IPS-15b (cell line): ENCODE measurements at regions not wholly inside any gene's neighbourhood (a gene's known extent, or its start where the extent isn't known, plus 50 kb on each side); places are given as distances from the start of the nearest gene placed in this dataset.

Experiments used
- H3K27me3 ChIP-seq: one replicate; pipeline ENCODE4 v1.6.1; 2013; ENCODE audit warnings: low read length; ENCODE audit not compliant: control insufficient read depth, insufficient read depth
- H3K36me3 ChIP-seq: one replicate; pipeline ENCODE4 v1.6.1; 2013; ENCODE audit warnings: low read length; ENCODE audit not compliant: control insufficient read depth, insufficient read depth
- H3K4me1 ChIP-seq: one replicate; pipeline ENCODE4 v1.6.1; 2013; ENCODE audit warnings: mild to moderate bottlenecking, low read length; ENCODE audit not compliant: control insufficient read depth, insufficient read depth
- H3K4me3 ChIP-seq: one replicate; pipeline ENCODE4 v1.5.1; 2013; ENCODE audit warnings: low read depth, low read length
- H3K9ac ChIP-seq: one replicate; pipeline ENCODE4 v1.6.1; 2013; ENCODE audit warnings: low read depth, mild to moderate bottlenecking, low read length
- H3K9me3 ChIP-seq: one replicate; pipeline ENCODE4 v1.6.1; 2013; ENCODE audit warnings: mild to moderate bottlenecking, low read length; ENCODE audit not compliant: control insufficient read depth, insufficient read depth

DNA sequence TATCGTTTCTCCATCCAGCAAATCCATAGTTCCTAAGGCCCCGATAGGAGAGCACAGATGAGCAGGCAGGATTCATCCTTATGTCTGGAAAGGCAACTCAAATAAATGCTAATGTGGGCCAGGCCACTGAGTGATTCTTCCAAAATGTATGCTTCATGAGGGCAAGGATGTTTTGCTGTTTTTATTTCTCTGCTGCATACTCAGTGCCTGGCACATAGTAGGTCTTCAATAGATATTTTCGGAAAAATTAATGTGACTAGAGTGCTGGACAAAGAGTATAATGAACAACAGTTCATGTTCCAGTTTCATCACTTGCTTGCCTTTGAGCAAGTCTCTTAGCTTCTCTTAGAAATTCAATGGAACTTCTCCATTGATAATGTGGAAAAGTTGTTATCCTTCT, 357.7 kb downstream of the PRDM2 start:
- H3K9ac ChIP-seq: no peak overlapping the region
- no peaks in the 10 kb centered on the region for H3K27me3 ChIP-seq
- no peaks in the 10 kb centered on the region for H3K9me3 ChIP-seq
- no peaks in the 10 kb centered on the region for H3K36me3 ChIP-seq
- no peaks in the 10 kb centered on the region for H3K4me1 ChIP-seq
- no peak overlapping the region for H3K4me3 ChIP-seq

DNA sequence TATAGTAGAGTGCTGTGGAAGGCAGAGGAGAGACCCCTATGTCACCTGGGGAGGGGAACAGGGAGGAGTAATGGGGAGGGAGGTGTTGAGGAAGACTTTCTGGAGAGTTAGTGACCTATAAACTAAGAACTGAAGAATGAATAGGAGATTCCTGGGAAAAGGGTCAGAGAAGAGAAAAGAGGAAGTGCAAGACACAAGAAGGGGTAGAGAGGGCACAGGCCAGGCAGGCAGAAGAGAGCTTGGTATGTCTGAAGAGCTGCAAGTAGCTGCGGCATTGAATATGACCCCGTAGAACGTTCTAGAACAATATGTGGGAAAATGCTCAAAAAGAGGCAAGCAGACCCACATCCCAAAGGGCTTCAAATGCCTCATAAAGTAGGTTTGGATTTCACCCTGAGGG, 361.2 kb downstream of the PRDM2 start:
- no peak overlapping the region for H3K9ac ChIP-seq
- H3K4me3 ChIP-seq: no peak overlapping the region
- no peaks in the 10 kb centered on the region for H3K9me3 ChIP-seq
- H3K36me3 ChIP-seq: no peaks in the 10 kb centered on the region
- no peaks in the 10 kb centered on the region for H3K4me1 ChIP-seq
- H3K27me3 ChIP-seq: no peaks in the 10 kb centered on the region

DNA sequence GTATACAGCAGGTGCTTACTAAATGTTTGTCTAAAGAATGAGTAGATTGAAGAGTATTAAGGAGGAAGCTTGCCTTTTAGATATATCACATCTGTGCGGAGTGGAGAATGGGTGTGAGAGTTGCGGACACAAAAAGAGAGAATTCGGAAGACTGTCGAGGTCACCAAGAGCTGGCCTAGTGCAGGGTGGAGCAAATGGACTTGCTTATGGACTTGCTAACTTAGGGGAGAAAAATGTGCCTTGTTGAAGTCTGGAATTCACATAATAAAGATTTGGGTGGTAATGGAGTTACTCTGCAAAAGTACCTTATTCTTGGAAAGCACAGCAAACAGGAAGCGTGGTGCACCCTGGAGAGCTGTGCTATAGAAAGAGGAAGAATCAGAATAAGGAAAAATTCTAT, 361.7 kb downstream of the PRDM2 start:
- no peaks in the 10 kb centered on the region for H3K27me3 ChIP-seq
- no peaks in the 10 kb centered on the region for H3K9me3 ChIP-seq
- no peaks in the 10 kb centered on the region for H3K4me1 ChIP-seq
- no peaks in the 10 kb centered on the region for H3K36me3 ChIP-seq
- no peak overlapping the region for H3K4me3 ChIP-seq
- H3K9ac ChIP-seq: no peak overlapping the region

DNA sequence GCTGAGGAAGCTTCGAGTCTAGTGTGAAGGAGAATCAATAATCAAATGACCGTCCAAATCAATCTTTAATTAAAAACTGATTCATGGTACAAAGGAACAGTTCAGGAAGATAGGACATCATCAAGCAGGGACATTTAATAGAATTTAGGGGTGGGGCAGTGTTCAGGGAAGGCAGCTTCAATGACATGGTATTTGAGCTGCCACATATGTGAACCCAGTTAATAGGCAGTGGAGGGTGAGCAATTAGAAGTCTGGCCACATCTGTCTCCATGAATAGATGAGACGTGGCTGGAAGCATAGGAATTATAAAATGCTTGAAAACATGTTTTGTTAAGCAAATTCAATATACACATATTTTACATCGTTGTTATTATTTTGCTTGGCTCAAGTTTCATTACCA, 362.7 kb downstream of the PRDM2 start:
- Histone ChIP-seq H3K36me3 (no peaks in the 10 kb centered on the region), H3K27me3 (no peaks in the 10 kb centered on the region), H3K9me3 (no peaks in the 10 kb centered on the region), H3K9ac (no peak overlapping the region), H3K4me3 (no peak overlapping the region), H3K4me1 (no peaks in the 10 kb centered on the region)

DNA sequence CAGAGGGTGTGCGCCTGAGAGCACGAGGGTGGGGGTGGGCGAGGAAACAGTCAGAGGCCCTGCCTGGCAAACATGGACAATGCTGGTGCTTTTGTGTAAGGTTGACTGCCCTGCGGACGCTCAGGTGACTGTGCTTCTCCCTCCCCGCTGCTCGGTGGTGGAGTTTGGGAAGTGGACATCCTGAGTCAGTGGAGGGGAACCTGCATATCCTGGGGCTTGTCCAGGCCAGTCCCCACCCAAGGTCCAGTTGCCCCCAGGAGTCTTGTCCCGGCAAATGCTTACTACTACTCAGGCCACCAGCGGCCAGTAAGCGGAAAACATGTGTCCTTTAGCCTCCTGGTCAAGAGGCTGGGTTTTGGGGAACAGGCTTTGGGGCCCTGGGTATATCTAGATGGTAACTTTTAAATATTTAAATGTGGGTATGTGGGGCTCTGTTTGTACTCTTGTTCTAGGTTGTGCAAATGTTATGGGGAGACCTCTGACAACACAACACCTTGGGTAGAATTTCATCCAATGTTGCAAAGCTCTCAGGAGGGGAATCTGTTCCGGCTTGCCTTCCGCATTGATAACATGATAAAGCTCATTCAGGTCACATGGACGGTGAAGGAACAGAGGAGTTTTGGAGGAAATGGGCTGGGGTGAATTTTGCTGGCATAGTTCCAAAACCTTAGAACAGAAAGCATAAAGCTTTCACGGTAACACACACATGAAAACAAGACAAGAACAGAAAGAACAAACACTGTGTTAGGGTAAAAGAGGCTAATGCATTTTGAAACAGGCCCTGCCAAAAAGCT, 364.9 kb downstream of the PRDM2 start:
- Histone ChIP-seq H3K4me1 (no peaks in the 10 kb centered on the region), H3K27me3 (no peaks in the 10 kb centered on the region), H3K4me3 (no peak overlapping the region), H3K9ac (no peak overlapping the region), H3K9me3 (no peaks in the 10 kb centered on the region), H3K36me3 (no peaks in the 10 kb centered on the region)

DNA sequence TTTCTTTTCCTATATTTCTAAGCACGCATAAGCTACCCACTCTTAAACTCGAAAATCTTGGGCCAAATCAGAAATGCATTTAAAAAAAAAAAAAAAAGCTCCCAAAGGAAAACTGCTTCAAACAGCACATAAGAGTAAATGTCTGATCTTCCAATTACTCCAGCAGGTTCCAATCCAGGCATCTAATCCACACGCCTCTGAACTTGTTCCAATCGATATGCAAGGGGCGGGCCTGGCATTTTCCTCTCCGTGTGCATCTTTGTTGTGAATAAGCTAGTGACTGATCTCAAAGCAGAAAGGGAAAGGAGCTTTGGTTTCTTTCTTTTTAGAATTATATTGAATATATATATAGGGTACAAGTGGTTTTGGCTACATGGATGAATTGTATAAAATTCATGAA, 365.5 kb downstream of the PRDM2 start:
- no peaks in the 10 kb centered on the region for H3K4me1 ChIP-seq
- no peak overlapping the region for H3K9ac ChIP-seq
- H3K36me3 ChIP-seq: no peaks in the 10 kb centered on the region
- H3K27me3 ChIP-seq: no peaks in the 10 kb centered on the region
- no peaks in the 10 kb centered on the region for H3K9me3 ChIP-seq
- no peak overlapping the region for H3K4me3 ChIP-seq

DNA sequence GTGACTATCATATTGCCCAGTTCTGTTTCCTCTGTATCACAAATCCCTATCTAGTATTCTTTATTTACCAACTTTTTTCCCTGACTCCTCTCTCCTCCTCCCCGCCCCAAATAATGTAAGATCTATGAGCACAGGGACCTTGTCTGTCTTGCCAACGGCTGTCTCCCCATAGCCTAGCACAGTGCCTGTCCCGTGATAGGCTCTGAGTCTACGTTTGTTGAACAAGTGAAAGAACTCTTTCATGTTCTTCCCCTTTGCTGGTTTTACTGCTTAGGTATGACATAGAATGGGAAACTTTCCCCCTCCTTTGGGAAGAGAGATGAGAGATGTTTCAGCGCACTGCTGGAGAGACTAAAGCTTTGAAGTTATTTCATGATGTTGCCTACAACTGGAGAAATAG, 367.0 kb downstream of the PRDM2 start:
- Histone ChIP-seq H3K9me3 (no peaks in the 10 kb centered on the region), H3K27me3 (no peaks in the 10 kb centered on the region)

DNA sequence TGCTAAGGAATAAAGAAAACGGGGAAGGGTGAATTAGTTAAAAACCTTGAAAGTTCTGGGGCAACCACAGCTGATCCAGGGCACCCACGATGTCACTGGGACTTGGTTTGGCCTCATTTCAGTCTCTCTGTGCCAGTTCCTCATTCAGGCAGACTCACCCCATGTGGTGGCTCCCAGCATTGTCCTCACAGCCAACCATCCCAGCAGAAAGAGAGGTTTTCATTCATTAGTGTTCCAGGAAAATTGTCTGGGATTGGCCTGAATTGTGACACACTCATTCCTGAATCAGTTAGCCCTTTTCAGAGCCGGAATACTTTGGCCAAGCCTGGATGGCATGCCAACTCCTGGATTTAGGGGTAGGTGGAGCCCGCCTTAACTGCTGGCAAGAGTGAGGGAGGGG, 367.7 kb downstream of the PRDM2 start:
- Histone ChIP-seq H3K4me1 (no peaks in the 10 kb centered on the region), H3K9me3 (no peaks in the 10 kb centered on the region), H3K27me3 (no peaks in the 10 kb centered on the region), H3K9ac (no peak overlapping the region), H3K4me3 (no peak overlapping the region), H3K36me3 (no peaks in the 10 kb centered on the region)

More for the DNA sequence above, 367.0 kb downstream of the PRDM2 start:
- no peak overlapping the region for H3K4me3 ChIP-seq
- no peak overlapping the region for H3K9ac ChIP-seq
- no peaks in the 10 kb centered on the region for H3K36me3 ChIP-seq
- no peaks in the 10 kb centered on the region for H3K4me1 ChIP-seq

DNA sequence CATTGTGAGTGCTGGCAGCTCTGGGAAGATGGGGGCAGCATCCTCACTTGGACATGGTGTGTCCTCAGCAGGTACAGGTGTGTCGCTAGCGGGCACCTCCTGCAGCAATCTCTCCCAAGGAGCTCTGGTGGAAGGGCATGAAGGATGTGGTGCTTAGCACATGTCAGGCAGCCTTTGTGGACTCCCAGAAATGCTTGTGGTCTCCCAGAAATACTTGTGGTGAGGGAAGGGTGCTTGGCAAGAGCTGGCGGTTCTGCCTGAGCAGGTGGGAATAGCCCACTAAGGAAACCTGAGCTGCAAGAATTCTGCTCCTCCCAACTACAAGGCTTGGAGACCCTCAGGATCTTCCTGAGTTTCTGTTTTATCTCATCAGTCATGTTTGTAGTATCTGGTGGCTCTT, 371.6 kb downstream of the PRDM2 start:
- Histone ChIP-seq H3K4me3 (no peak overlapping the region), H3K9ac (no peak overlapping the region), H3K4me1 (no peaks in the 10 kb centered on the region), H3K36me3 (no peaks in the 10 kb centered on the region), H3K27me3 (no peaks in the 10 kb centered on the region), H3K9me3 (no peaks in the 10 kb centered on the region)

DNA sequence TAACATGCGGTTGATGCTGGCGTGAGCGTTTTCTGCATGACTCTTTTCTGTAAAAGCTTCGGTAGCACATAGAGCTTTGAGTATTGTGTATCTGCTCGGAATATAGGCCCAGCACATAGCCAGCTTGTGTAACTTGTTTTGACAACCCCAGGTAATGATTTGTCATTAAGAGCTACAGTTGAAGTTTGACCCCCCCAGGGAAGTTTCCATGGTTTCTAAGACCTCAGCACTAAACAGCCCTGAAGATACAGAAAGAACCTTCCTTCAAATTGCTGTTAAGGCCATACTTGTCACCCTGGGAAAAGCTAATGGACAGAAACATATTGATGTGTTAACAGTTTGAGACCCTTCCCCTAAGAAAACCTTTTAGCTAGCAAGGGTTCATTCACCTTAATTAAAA, 380.7 kb downstream of the PRDM2 start:
- H3K27me3 ChIP-seq: no peaks in the 10 kb centered on the region
- no peaks in the 10 kb centered on the region for H3K36me3 ChIP-seq
- H3K4me3 ChIP-seq: no peak overlapping the region
- no peak overlapping the region for H3K9ac ChIP-seq
- H3K4me1 ChIP-seq: no peaks in the 10 kb centered on the region
- no peaks in the 10 kb centered on the region for H3K9me3 ChIP-seq

DNA sequence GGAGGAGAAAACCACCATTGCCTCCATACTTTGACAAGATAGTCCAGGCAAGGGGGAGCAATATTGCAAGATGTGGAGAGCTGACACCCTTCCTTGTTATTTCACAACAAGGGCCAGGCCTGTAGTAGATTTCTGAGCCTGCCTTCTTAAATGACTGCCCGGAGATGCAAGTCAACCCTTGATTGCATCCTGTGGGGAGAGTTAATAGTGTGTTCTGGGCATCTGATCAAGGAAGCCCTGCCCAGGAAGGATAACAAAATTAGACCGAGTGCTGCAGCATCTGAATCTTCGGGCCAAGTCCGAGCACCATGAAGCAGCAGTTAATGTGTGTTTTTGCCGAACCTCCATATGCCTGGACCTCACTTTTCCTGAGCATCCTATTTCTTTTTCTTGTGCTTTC, 382.3 kb downstream of the PRDM2 start:
- no peaks in the 10 kb centered on the region for H3K36me3 ChIP-seq
- no peak overlapping the region for H3K9ac ChIP-seq
- H3K4me3 ChIP-seq: no peak overlapping the region
- H3K4me1 ChIP-seq: no peaks in the 10 kb centered on the region
- no peaks in the 10 kb centered on the region for H3K9me3 ChIP-seq
- no peaks in the 10 kb centered on the region for H3K27me3 ChIP-seq

DNA sequence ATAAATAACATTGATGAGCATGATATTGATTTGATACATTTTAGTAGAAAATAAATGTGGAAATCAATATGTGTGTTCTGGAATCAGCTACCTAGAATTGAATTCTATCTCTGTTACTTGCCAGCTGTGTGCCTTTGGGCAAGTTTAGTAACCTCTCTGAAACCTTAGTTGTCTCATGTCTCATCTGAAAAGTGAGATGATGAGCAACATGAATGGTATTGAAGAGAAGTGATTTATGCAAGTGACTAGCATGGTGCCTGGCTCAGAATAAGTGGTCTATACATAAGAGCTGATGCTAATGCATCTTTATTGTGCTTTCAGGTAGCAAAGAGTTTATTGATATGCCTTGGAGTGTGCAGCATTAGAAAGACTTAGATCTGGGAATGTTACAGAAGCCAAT, 383.3 kb downstream of the PRDM2 start:
- Histone ChIP-seq H3K27me3 (no peaks in the 10 kb centered on the region), H3K4me3 (no peak overlapping the region), H3K4me1 (no peaks in the 10 kb centered on the region)

More for the DNA sequence above, 383.3 kb downstream of the PRDM2 start:
- H3K9ac ChIP-seq: no peak overlapping the region
- H3K36me3 ChIP-seq: no peaks in the 10 kb centered on the region
- H3K9me3 ChIP-seq: no peaks in the 10 kb centered on the region
